Sigmoid colon (tissue), 3 donors: ENCODE measurements at regions not wholly inside any gene's neighbourhood (a gene's known extent, or its start where the extent isn't known, plus 50 kb on each side); places are given as distances from the start of the nearest gene placed in this dataset.

Source experiments
- POLR2A ChIP-seq, 2 donors: fragments of 450-650 bp; IDR thresholded peaks; one replicate each; pipeline ENCODE4 v1.6.1; 2016; ENCODE audit warnings: antibody characterized with exemption in 2 of 2, mild to moderate bottlenecking in 2 of 2, moderate library complexity in 2 of 2
- TF ChIP-seq, protein P1 (sequence below), 4 experiments: fragments of 450-650 bp in 3 of 4; fragments of 200-600 bp in 1 of 4; IDR thresholded peaks; one replicate each; pipeline ENCODE4 v1.5.1; 2016 to 2019; ENCODE audit warnings: antibody characterized with exemption in 4 of 4, mild to moderate bottlenecking in 3 of 4, moderate library complexity in 2 of 4

GRCh38 chr9:7315746-7316145 is 483.8 kb downstream of the DMAC1 start:
- no peak for TF ChIP-seq POLR2A (IDR thresholded peaks at IDR 0.05)
- TF ChIP-seq, protein P1, sequence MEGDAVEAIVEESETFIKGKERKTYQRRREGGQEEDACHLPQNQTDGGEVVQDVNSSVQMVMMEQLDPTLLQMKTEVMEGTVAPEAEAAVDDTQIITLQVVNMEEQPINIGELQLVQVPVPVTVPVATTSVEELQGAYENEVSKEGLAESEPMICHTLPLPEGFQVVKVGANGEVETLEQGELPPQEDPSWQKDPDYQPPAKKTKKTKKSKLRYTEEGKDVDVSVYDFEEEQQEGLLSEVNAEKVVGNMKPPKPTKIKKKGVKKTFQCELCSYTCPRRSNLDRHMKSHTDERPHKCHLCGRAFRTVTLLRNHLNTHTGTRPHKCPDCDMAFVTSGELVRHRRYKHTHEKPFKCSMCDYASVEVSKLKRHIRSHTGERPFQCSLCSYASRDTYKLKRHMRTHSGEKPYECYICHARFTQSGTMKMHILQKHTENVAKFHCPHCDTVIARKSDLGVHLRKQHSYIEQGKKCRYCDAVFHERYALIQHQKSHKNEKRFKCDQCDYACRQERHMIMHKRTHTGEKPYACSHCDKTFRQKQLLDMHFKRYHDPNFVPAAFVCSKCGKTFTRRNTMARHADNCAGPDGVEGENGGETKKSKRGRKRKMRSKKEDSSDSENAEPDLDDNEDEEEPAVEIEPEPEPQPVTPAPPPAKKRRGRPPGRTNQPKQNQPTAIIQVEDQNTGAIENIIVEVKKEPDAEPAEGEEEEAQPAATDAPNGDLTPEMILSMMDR (IDR thresholded peaks at IDR 0.05), result no peak
